Neural crest cell (in vitro differentiated cells): ENCODE measurements at regions not wholly inside any gene's neighbourhood (a gene's known extent, or its start where the extent isn't known, plus 50 kb on each side); places are given as distances from the start of the nearest gene placed in this dataset.

ENCODE experiments used
- DNase-seq: peaks from one replicate; pipeline ENCODE4 v3.0.0; 2021; ENCODE audit warnings: low read depth, mixed read lengths, low spot score
- H3K27ac Mint-ChIP-seq: one replicate; pipeline ENCODE4 v1.8.0; 2021; ENCODE audit warnings: mild to moderate bottlenecking, mixed read lengths; ENCODE audit not compliant: unreplicated experiment
- H3K27me3 Mint-ChIP-seq: 2 replicates; pipeline ENCODE4 v1.8.0; 2021; ENCODE audit warnings: low read depth, mild to moderate bottlenecking, mixed read lengths
- H3K36me3 Mint-ChIP-seq: 2 replicates; pipeline ENCODE4 v1.8.0; 2021; ENCODE audit warnings: low read depth, mild to moderate bottlenecking, mixed read lengths
- H3K4me1 Mint-ChIP-seq: 2 replicates; pipeline ENCODE4 v1.8.0; 2021; ENCODE audit warnings: mixed read lengths
- H3K4me3 Mint-ChIP-seq: one replicate; pipeline ENCODE4 v1.8.0; 2021; ENCODE audit warnings: mild to moderate bottlenecking, mixed read lengths
- H3K9me3 Mint-ChIP-seq: 2 replicates; pipeline ENCODE4 v1.8.0; 2021; ENCODE audit warnings: mixed read lengths
- CTCF ChIP-seq: fragments of 200-600 bp; sonication (generic); conservative IDR thresholded peaks from 2 replicates; pipeline ENCODE4 v1.5.0; 2021; ENCODE audit warnings: antibody characterized with exemption, mild to moderate bottlenecking

- DNase-seq, result no peak
These were observed 812.3 kb downstream of the PLA2G4A start for GRCh38 chr1:187641015-187641414.

DNA sequence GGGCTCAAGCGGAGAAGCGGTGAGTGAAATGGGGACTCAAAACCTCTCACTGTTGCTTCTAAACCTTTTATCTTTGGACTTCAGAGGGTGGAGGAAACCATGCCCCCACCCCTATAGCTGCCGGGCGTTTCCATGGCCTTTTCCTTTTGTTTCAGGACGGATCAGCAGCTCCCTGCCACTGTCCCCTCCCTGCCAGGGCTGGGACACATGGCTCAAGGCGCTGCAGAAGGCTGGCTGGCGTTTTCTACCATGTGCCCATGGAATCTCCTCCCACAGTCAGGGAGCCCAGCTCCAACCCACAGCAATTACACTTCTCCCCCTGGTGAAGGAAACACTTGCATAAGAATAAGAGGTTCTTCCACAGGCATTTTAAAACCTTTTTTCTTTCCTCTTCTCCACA lies 812.7 kb downstream of the PLA2G4A start:
- Mint-ChIP-seq H3K27me3 (no peaks in the 10 kb centered on the region), H3K36me3 (no peaks in the 10 kb centered on the region), H3K27ac (no peak overlapping the region), H3K4me3 (no peak overlapping the region), H3K4me1 (peaks cover 3% of the 10 kb centered on the region), H3K9me3 (peaks cover 8% of the 10 kb centered on the region)
- no peak for DNase-seq
- no peak for TF ChIP-seq CTCF

More at GRCh38 chr1:187641015-187641414, 812.3 kb downstream of the PLA2G4A start:
- peaks cover 8% of the 10 kb centered on the region for H3K9me3 Mint-ChIP-seq
- H3K4me3 Mint-ChIP-seq, result no peak overlapping the region
- H3K4me1 Mint-ChIP-seq, result peaks cover 3% of the 10 kb centered on the region
- no peaks in the 10 kb centered on the region for H3K36me3 Mint-ChIP-seq
- no peaks in the 10 kb centered on the region for H3K27me3 Mint-ChIP-seq
- no peak for TF ChIP-seq CTCF
- no peak overlapping the region for H3K27ac Mint-ChIP-seq

- TF ChIP-seq CTCF, result no peak
- Mint-ChIP-seq H3K4me3 (no peak overlapping the region), H3K36me3 (no peaks in the 10 kb centered on the region), H3K4me1 (peaks cover 3% of the 10 kb centered on the region), H3K9me3 (peaks cover 6% of the 10 kb centered on the region), H3K27ac (no peak overlapping the region), H3K27me3 (no peaks in the 10 kb centered on the region)
- DNase-seq, result no peak
These were observed 813.2 kb downstream of the PLA2G4A start for GRCh38 chr1:187641907-187642306.

GRCh38 chr1:187645651-187646050 lies 816.9 kb downstream of the PLA2G4A start:
- no peak for DNase-seq
- Mint-ChIP-seq H3K9me3 (no peaks in the 10 kb centered on the region), H3K4me3 (no peak overlapping the region), H3K27me3 (no peaks in the 10 kb centered on the region), H3K36me3 (no peaks in the 10 kb centered on the region), H3K27ac (no peak overlapping the region), H3K4me1 (no peaks in the 10 kb centered on the region)
- no peak for TF ChIP-seq CTCF

GRCh38 chr1:187646536-187647107 lies 817.9 kb downstream of the PLA2G4A start:
- no peaks in the 10 kb centered on the region for H3K36me3 Mint-ChIP-seq
- H3K4me1 Mint-ChIP-seq, result no peaks in the 10 kb centered on the region
- H3K27ac Mint-ChIP-seq, result no peak overlapping the region
- H3K27me3 Mint-ChIP-seq, result no peaks in the 10 kb centered on the region
- DNase-seq, result no peak
- no peak for TF ChIP-seq CTCF
- H3K4me3 Mint-ChIP-seq, result no peak overlapping the region
- H3K9me3 Mint-ChIP-seq, result no peaks in the 10 kb centered on the region

- Mint-ChIP-seq H3K27ac (no peak overlapping the region), H3K36me3 (no peaks in the 10 kb centered on the region), H3K27me3 (no peaks in the 10 kb centered on the region), H3K4me3 (no peak overlapping the region), H3K9me3 (no peaks in the 10 kb centered on the region), H3K4me1 (no peaks in the 10 kb centered on the region)
- no peak for TF ChIP-seq CTCF
- no peak for DNase-seq
These were observed 819.3 kb downstream of the PLA2G4A start for GRCh38 chr1:187648091-187648490.
